ENCODE measurements at regions not wholly inside any gene's neighbourhood (a gene's known extent, or its start where the extent isn't known, plus 50 kb on each side); places are given as distances from the start of the nearest gene placed in this dataset.

GRCh38 chr5:130571076-130571475, 594.0 kb downstream of the HINT1 start:
- H3K27ac ChIP-seq (ENCODE audit: insufficient read depth in 1 of 2, low read depth in 1 of 2, low read length in 2 of 2, poor library complexity in 1 of 2, severe bottlenecking in 2 of 2), result no peak overlapping the region
- ChIA-PET CTCF (no interaction called here), POLR2A (no interaction called here)
- no peaks in the 10 kb centered on the region for H3K36me3 ChIP-seq (ENCODE audit: control insufficient read depth in 4 of 4, insufficient read depth in 4 of 4, low read length in 3 of 4)
- H3K4me3 ChIP-seq (ENCODE audit: control insufficient read depth in 1 of 7, extremely low read depth in 1 of 7, insufficient read depth in 4 of 7, low read depth in 2 of 7, low read length in 6 of 7), result no peak overlapping the region
- H3K4me1 ChIP-seq (ENCODE audit: control extremely low read depth in 1 of 4, control insufficient read depth in 4 of 4, insufficient read depth in 4 of 4, low read length in 3 of 4), result no peaks in the 10 kb centered on the region
- no peaks in the 10 kb centered on the region for H3K9me3 ChIP-seq (ENCODE audit: control extremely low read depth in 1 of 5, control insufficient read depth in 4 of 5, insufficient read depth in 2 of 5, low read depth in 1 of 5, low read length in 4 of 5)
- no peak for DNase-seq
- no peaks in the 10 kb centered on the region for H3K27me3 ChIP-seq (replicated peaks in 2 of 5; ENCODE audit: control insufficient read depth in 4 of 5, insufficient read depth in 5 of 5, low read length in 4 of 5)

DNA sequence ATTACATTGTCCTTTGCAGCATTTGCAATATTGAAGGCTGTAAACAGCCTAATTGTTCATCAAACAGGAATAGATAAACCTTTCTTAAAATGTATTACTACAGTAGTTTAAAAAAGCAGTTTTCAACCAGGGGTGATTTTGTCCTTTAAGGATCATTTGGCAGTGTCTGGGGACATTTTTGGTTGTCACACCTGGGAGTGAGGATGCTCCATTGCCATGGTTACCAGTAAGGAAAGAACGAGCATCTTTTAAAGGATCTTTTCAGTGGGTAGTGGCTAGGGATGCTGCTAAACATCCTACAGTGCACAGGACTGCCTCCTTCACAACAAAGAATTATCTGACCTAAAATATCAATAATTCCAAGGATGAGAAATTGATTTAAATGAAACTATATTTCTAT, 596.3 kb downstream of the HINT1 start:
- POLR2A ChIA-PET, result no interaction called here
- Histone ChIP-seq H3K36me3 (ENCODE audit: control insufficient read depth in 4 of 4, insufficient read depth in 4 of 4, low read length in 3 of 4) (no peaks in the 10 kb centered on the region), H3K27me3 (replicated peaks in 2 of 5; ENCODE audit: control insufficient read depth in 4 of 5, insufficient read depth in 5 of 5, low read length in 4 of 5) (no peaks in the 10 kb centered on the region), H3K9me3 (ENCODE audit: control extremely low read depth in 1 of 5, control insufficient read depth in 4 of 5, insufficient read depth in 2 of 5, low read depth in 1 of 5, low read length in 4 of 5) (no peaks in the 10 kb centered on the region), H3K27ac (ENCODE audit: insufficient read depth in 1 of 2, low read depth in 1 of 2, low read length in 2 of 2, poor library complexity in 1 of 2, severe bottlenecking in 2 of 2) (no peak overlapping the region), H3K4me3 (ENCODE audit: control insufficient read depth in 1 of 7, extremely low read depth in 1 of 7, insufficient read depth in 4 of 7, low read depth in 2 of 7, low read length in 6 of 7) (no peak overlapping the region), H3K4me1 (ENCODE audit: control extremely low read depth in 1 of 4, control insufficient read depth in 4 of 4, insufficient read depth in 4 of 4, low read length in 3 of 4) (no peaks in the 10 kb centered on the region)
- WGBS (ENCODE audit: insufficient coverage), result no CpG with 5 or more reads among the region's 1 CpG
- CTCF ChIA-PET, result no interaction called here
- DNase-seq, result no peak

DNA sequence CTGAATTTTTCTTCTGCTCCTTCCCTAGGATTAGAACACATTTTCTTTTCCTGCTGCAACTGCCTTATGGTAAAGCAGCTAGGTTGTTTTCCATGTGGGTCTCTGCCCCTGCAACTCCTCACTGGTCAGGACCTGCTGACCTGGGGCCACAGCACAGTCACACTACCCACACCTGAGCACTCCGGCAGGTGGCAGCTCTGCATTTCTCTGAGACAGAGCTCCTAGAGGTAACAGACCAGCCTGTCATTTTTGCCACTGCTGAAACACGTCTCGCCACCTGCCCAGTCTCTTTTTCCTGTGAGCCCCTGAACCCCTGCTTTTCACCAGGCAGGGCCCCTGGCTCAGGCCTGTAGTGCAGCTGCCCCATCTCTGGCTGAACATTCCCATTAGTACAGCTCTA, 609.6 kb downstream of the HINT1 start:
- ChIA-PET CTCF (no interaction called here), POLR2A (no interaction called here)
- Histone ChIP-seq H3K27me3 (replicated peaks in 2 of 5; ENCODE audit: control insufficient read depth in 4 of 5, insufficient read depth in 5 of 5, low read length in 4 of 5) (no peaks in the 10 kb centered on the region), H3K27ac (ENCODE audit: insufficient read depth in 1 of 2, low read depth in 1 of 2, low read length in 2 of 2, poor library complexity in 1 of 2, severe bottlenecking in 2 of 2) (no peak overlapping the region), H3K36me3 (ENCODE audit: control insufficient read depth in 4 of 4, insufficient read depth in 4 of 4, low read length in 3 of 4) (no peaks in the 10 kb centered on the region), H3K4me1 (ENCODE audit: control extremely low read depth in 1 of 4, control insufficient read depth in 4 of 4, insufficient read depth in 4 of 4, low read length in 3 of 4) (no peaks in the 10 kb centered on the region), H3K9me3 (ENCODE audit: control extremely low read depth in 1 of 5, control insufficient read depth in 4 of 5, insufficient read depth in 2 of 5, low read depth in 1 of 5, low read length in 4 of 5) (peaks cover 0 to 14% (median 5%) of the 10 kb centered on the region in 5 experiments), H3K4me3 (ENCODE audit: control insufficient read depth in 1 of 7, extremely low read depth in 1 of 7, insufficient read depth in 4 of 7, low read depth in 2 of 7, low read length in 6 of 7) (no peak overlapping the region)
- WGBS (ENCODE audit: insufficient coverage), result 100% methylated on average over 3 of the region's 3 CpGs
- DNase-seq, result no peak

- ChIA-PET CTCF (no interaction called here), POLR2A (no interaction called here)
- H3K27ac ChIP-seq (ENCODE audit: insufficient read depth in 1 of 2, low read depth in 1 of 2, low read length in 2 of 2, poor library complexity in 1 of 2, severe bottlenecking in 2 of 2), result no peak overlapping the region
- DNase-seq, result no peak
- H3K4me3 ChIP-seq (ENCODE audit: control insufficient read depth in 1 of 7, extremely low read depth in 1 of 7, insufficient read depth in 4 of 7, low read depth in 2 of 7, low read length in 6 of 7), result no peak overlapping the region
- no peaks in the 10 kb centered on the region for H3K27me3 ChIP-seq (replicated peaks in 2 of 5; ENCODE audit: control insufficient read depth in 4 of 5, insufficient read depth in 5 of 5, low read length in 4 of 5)
- H3K4me1 ChIP-seq (ENCODE audit: control extremely low read depth in 1 of 4, control insufficient read depth in 4 of 4, insufficient read depth in 4 of 4, low read length in 3 of 4), result no peaks in the 10 kb centered on the region
- no peaks in the 10 kb centered on the region for H3K36me3 ChIP-seq (ENCODE audit: control insufficient read depth in 4 of 4, insufficient read depth in 4 of 4, low read length in 3 of 4)
- H3K9me3 ChIP-seq (ENCODE audit: control extremely low read depth in 1 of 5, control insufficient read depth in 4 of 5, insufficient read depth in 2 of 5, low read depth in 1 of 5, low read length in 4 of 5), result peaks cover 0 to 10% (median 0%) of the 10 kb centered on the region in 5 experiments
- WGBS (ENCODE audit: insufficient coverage), result 89% methylated on average over 1 of the region's 2 CpGs
These were observed 614.5 kb downstream of the HINT1 start for GRCh38 chr5:130550562-130550928.

GRCh38 chr5:130549884-130550561, 615.0 kb downstream of the HINT1 start:
- Histone ChIP-seq H3K27ac (ENCODE audit: insufficient read depth in 1 of 2, low read depth in 1 of 2, low read length in 2 of 2, poor library complexity in 1 of 2, severe bottlenecking in 2 of 2) (no peak overlapping the region), H3K9me3 (ENCODE audit: control extremely low read depth in 1 of 5, control insufficient read depth in 4 of 5, insufficient read depth in 2 of 5, low read depth in 1 of 5, low read length in 4 of 5) (peaks cover 0 to 14% (median 2%) of the 10 kb centered on the region in 5 experiments), H3K4me3 (ENCODE audit: control insufficient read depth in 1 of 7, extremely low read depth in 1 of 7, insufficient read depth in 4 of 7, low read depth in 2 of 7, low read length in 6 of 7) (no peak overlapping the region), H3K36me3 (ENCODE audit: control insufficient read depth in 4 of 4, insufficient read depth in 4 of 4, low read length in 3 of 4) (no peaks in the 10 kb centered on the region), H3K27me3 (replicated peaks in 2 of 5; ENCODE audit: control insufficient read depth in 4 of 5, insufficient read depth in 5 of 5, low read length in 4 of 5) (no peaks in the 10 kb centered on the region), H3K4me1 (ENCODE audit: control extremely low read depth in 1 of 4, control insufficient read depth in 4 of 4, insufficient read depth in 4 of 4, low read length in 3 of 4) (no peaks in the 10 kb centered on the region)
- ChIA-PET CTCF (no interaction called here), POLR2A (no interaction called here)
- WGBS (ENCODE audit: insufficient coverage), result 100% methylated on average over 5 of the region's 5 CpGs
- no peak for DNase-seq

GRCh38 chr5:130546211-130546610, 618.8 kb downstream of the HINT1 start:
- ChIA-PET POLR2A (no interaction called here), CTCF (no interaction called here)
- Histone ChIP-seq H3K27me3 (replicated peaks in 2 of 5; ENCODE audit: control insufficient read depth in 4 of 5, insufficient read depth in 5 of 5, low read length in 4 of 5) (no peaks in the 10 kb centered on the region), H3K4me3 (ENCODE audit: control insufficient read depth in 1 of 7, extremely low read depth in 1 of 7, insufficient read depth in 4 of 7, low read depth in 2 of 7, low read length in 6 of 7) (no peak overlapping the region), H3K36me3 (ENCODE audit: control insufficient read depth in 4 of 4, insufficient read depth in 4 of 4, low read length in 3 of 4) (no peaks in the 10 kb centered on the region), H3K4me1 (ENCODE audit: control extremely low read depth in 1 of 4, control insufficient read depth in 4 of 4, insufficient read depth in 4 of 4, low read length in 3 of 4) (peaks cover 0 to 3% (median 0%) of the 10 kb centered on the region in 4 experiments), H3K27ac (ENCODE audit: insufficient read depth in 1 of 2, low read depth in 1 of 2, low read length in 2 of 2, poor library complexity in 1 of 2, severe bottlenecking in 2 of 2) (no peak overlapping the region), H3K9me3 (ENCODE audit: control extremely low read depth in 1 of 5, control insufficient read depth in 4 of 5, insufficient read depth in 2 of 5, low read depth in 1 of 5, low read length in 4 of 5) (peaks cover 0 to 32% (median 15%) of the 10 kb centered on the region in 5 experiments)
- 100% methylated on average over 1 of the region's 1 CpG for WGBS (ENCODE audit: insufficient coverage)
- DNase-seq, result no peak

GRCh38 chr5:130545291-130545690, 619.8 kb downstream of the HINT1 start:
- Histone ChIP-seq H3K4me1 (ENCODE audit: control extremely low read depth in 1 of 4, control insufficient read depth in 4 of 4, insufficient read depth in 4 of 4, low read length in 3 of 4) (peaks cover 0 to 3% (median 0%) of the 10 kb centered on the region in 4 experiments), H3K27me3 (replicated peaks in 2 of 5; ENCODE audit: control insufficient read depth in 4 of 5, insufficient read depth in 5 of 5, low read length in 4 of 5) (no peaks in the 10 kb centered on the region), H3K27ac (ENCODE audit: insufficient read depth in 1 of 2, low read depth in 1 of 2, low read length in 2 of 2, poor library complexity in 1 of 2, severe bottlenecking in 2 of 2) (no peak overlapping the region), H3K4me3 (ENCODE audit: control insufficient read depth in 1 of 7, extremely low read depth in 1 of 7, insufficient read depth in 4 of 7, low read depth in 2 of 7, low read length in 6 of 7) (no peak overlapping the region), H3K36me3 (ENCODE audit: control insufficient read depth in 4 of 4, insufficient read depth in 4 of 4, low read length in 3 of 4) (no peaks in the 10 kb centered on the region), H3K9me3 (ENCODE audit: control extremely low read depth in 1 of 5, control insufficient read depth in 4 of 5, insufficient read depth in 2 of 5, low read depth in 1 of 5, low read length in 4 of 5) (peaks cover 0 to 32% (median 15%) of the 10 kb centered on the region in 5 experiments)
- CTCF ChIA-PET, result no interaction called here
- POLR2A ChIA-PET, result no interaction called here
- no CpG with 5 or more reads among the region's 1 CpG for WGBS (ENCODE audit: insufficient coverage)
- no peak for DNase-seq

Measured in common myeloid progenitor, CD34-positive (primary cell).